ENCODE measurements at regions not wholly inside any gene's neighbourhood (a gene's known extent, or its start where the extent isn't known, plus 50 kb on each side); places are given as distances from the start of the nearest gene placed in this dataset.

- Histone ChIP-seq H3K79me2 (ENCODE audit: control insufficient read depth, insufficient read depth, low read length) (no peaks in the 10 kb centered on the region), H2AFZ (ENCODE audit: low read depth, low read length) (no peak overlapping the region), H3K36me3 (ENCODE audit: control insufficient read depth, insufficient read depth, low read length) (no peaks in the 10 kb centered on the region), H3K27ac (ENCODE audit: extremely low read depth, low read depth, low read length) (no peak overlapping the region), H3K9ac (ENCODE audit: insufficient read depth in 1 of 2, low read depth in 2 of 2, low read length in 2 of 2) (no peak overlapping the region), H3K9me1 (ENCODE audit: control insufficient read depth, insufficient read depth, low read length) (no peaks in the 10 kb centered on the region), H4K20me1 (replicated peaks; ENCODE audit: control insufficient read depth, insufficient read depth, low read length) (no peaks in the 10 kb centered on the region), H3K27me3 (ENCODE audit: control insufficient read depth in 2 of 2, insufficient read depth in 2 of 2, low read length in 2 of 2) (no peaks in the 10 kb centered on the region), H3K9me3 (replicated peaks; ENCODE audit: control insufficient read depth, insufficient read depth, low read depth, low read length) (0 out of 2 replicates have a peak, but pooled peaks cover 2% of the 10 kb centered on the region), H3K4me3 (no peak overlapping the region), H3K4me2 (ENCODE audit: insufficient read depth, low read length) (no peak overlapping the region), H3K4me1 (replicated peaks in 1 of 2; ENCODE audit: control insufficient read depth in 2 of 2, insufficient read depth in 2 of 2, low read length in 2 of 2) (no peaks in the 10 kb centered on the region)
- DNase-seq (ENCODE audit: extremely low read depth in 1 of 4, low spot score in 3 of 4) (no peak), FAIRE-seq (no peak), ATAC-seq (no peak)
- WGBS (ENCODE audit: insufficient coverage, low coverage, missing lambda C conversion rate) = 0% methylated on average over 3 of the region's 3 CpGs
- no TSS peak for BruUV-seq (replicated peaks)
- in situ Hi-C loops (cut with MboI) (no loop called here), intact Hi-C loops (cut with micrococcal nuclease) (no loop called here)
- POLR2A ChIA-PET = no interaction called here
- CTCF ChIA-PET (ENCODE audit: low intra/inter-chr PET ratio) = no interaction called here
- TF ChIP-seq, protein P1, sequence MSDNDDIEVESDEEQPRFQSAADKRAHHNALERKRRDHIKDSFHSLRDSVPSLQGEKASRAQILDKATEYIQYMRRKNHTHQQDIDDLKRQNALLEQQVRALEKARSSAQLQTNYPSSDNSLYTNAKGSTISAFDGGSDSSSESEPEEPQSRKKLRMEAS (CRISPR knock-in tag; IDR thresholded peaks at IDR 0.05) = no peak
- TF ChIP-seq CBX3 (IDR thresholded peaks at IDR 0.05; ENCODE audit: borderline replicate concordance in 1 of 2, low read length in 2 of 2) = no peak
- no peak for TF ChIP-seq JUN (IDR thresholded peaks at IDR 0.05; ENCODE audit: borderline replicate concordance, low read depth, low read length)
- TF ChIP-seq JUN (CRISPR knock-in tag; IDR thresholded peaks at IDR 0.05; ENCODE audit: borderline replicate concordance) = no peak
- no peak for TF ChIP-seq CHD2 (IDR thresholded peaks at IDR 0.05; ENCODE audit: low read depth, low read length)
- no peak for TF ChIP-seq AFF4 (CRISPR knock-in tag; IDR thresholded peaks at IDR 0.05)
- no peak for TF ChIP-seq AFF1 (IDR thresholded peaks at IDR 0.05; ENCODE audit: low read depth in 1 of 2, partially characterized antibody in 2 of 2)
- TF ChIP-seq ZHX1 (conservative IDR thresholded peaks at IDR 0.05; ENCODE audit: low read length) = no peak
- no peak for TF ChIP-seq SETDB1 (IDR thresholded peaks at IDR 0.05; ENCODE audit: low read length)
- TF ChIP-seq SREBF2 (CRISPR knock-in tag; IDR thresholded peaks at IDR 0.05) = no peak
- TF ChIP-seq ZNF146 (CRISPR knock-in tag; IDR thresholded peaks at IDR 0.05; ENCODE audit: unreplicated experiment) = no peak
- no peak for TF ChIP-seq CAMTA2 (CRISPR knock-in tag; conservative IDR thresholded peaks at IDR 0.05)
- no peak for TF ChIP-seq TCFL5 (CRISPR knock-in tag; conservative IDR thresholded peaks at IDR 0.05)
Observed at GRCh38 chr4:22072726-22073125, 124.2 kb upstream of the KCNIP4 start.

Data from K562 (cell line).